Upper lobe of left lung (tissue), 6 donors: ENCODE measurements at regions not wholly inside any gene's neighbourhood (a gene's known extent, or its start where the extent isn't known, plus 50 kb on each side); places are given as distances from the start of the nearest gene placed in this dataset.
A peak's percentile ranks its signal among the peaks of the same experiment; 100 is the strongest.

ENCODE experiments used
- ATAC-seq, 2 donors: fragments of 200-7000 bp; cut with Tn5 transposase; one replicate each; pipeline ENCODE4 v1.9.1; 2022; ENCODE audit warnings: mild to moderate bottlenecking in 2 of 2, moderate library complexity in 2 of 2; ENCODE audit not compliant: low FRiP score in 2 of 2
- DNase-seq, 2 donors: peaks; one replicate each; pipeline ENCODE4 v3.0.0-alpha.2; 2019 to 2020
- H3K27ac ChIP-seq, 4 donors: fragments of 200-600 bp; sonication (generic); one replicate each; pipeline ENCODE4 v1.5.1; 2016 to 2019
- H3K27me3 ChIP-seq, 4 donors: fragments of 200-600 bp; sonication (generic); one replicate each; pipeline ENCODE4 v1.5.1; 2017 to 2019
- H3K36me3 ChIP-seq, 4 donors: fragments of 200-600 bp; sonication (generic); one replicate each; pipeline ENCODE4 v1.5.1; 2016 to 2019
- H3K4me1 ChIP-seq, 4 donors: fragments of 200-600 bp; sonication (generic); one replicate each; pipeline ENCODE4 v1.5.1; 2018 to 2019
- H3K4me3 ChIP-seq, 4 donors: fragments of 200-600 bp; sonication (generic); one replicate each; pipeline ENCODE4 v1.5.1; 2017 to 2019; ENCODE audit warnings: mild to moderate bottlenecking in 2 of 4, moderate library complexity in 1 of 4
- H3K9me3 ChIP-seq, 4 donors: fragments of 200-600 bp; sonication (generic); one replicate each; pipeline ENCODE4 v1.5.1; 2018 to 2019
- CTCF ChIP-seq, 6 experiments: fragments of 450-650 bp in 4 of 6; fragments of 200-600 bp in 2 of 6; sonication (generic) in 2 of 6; IDR thresholded peaks; one replicate each; pipeline ENCODE4 v1.5.1; 2016 to 2019; ENCODE audit warnings: antibody characterized with exemption in 6 of 6
- EP300 ChIP-seq, 4 donors: sonication (generic); formaldehyde crosslinking; IDR thresholded peaks; one replicate each; pipeline ENCODE4 v1.5.1; 2017; ENCODE audit warnings: antibody characterized with exemption in 4 of 4, control low read depth in 2 of 4
- POLR2A ChIP-seq, 4 donors: fragments of 450-650 bp; IDR thresholded peaks; one replicate each; pipeline ENCODE4 v1.5.1; 2016 to 2017; ENCODE audit warnings: antibody characterized with exemption in 4 of 4, mild to moderate bottlenecking in 2 of 4
- POLR2AphosphoS5 ChIP-seq, 2 donors: sonication (generic); formaldehyde crosslinking; IDR thresholded peaks; one replicate each; pipeline ENCODE4 v1.5.1; 2017; ENCODE audit warnings: antibody characterized with exemption in 2 of 2
- WGBS, 2 donors: methylation state at CpG; one replicate each; pipeline ENCODE4 v1.1.5; 2017 to 2018; 5-methylcytosine and 5-hydroxymethylcytosine counted together
- donor health status: DM: no; HTN: no; CAD: no; lungs with moderate emphysema.
- donor health status: DM: no; HTN: yes; CAD: no; lungs with severe emphysema.

DNA sequence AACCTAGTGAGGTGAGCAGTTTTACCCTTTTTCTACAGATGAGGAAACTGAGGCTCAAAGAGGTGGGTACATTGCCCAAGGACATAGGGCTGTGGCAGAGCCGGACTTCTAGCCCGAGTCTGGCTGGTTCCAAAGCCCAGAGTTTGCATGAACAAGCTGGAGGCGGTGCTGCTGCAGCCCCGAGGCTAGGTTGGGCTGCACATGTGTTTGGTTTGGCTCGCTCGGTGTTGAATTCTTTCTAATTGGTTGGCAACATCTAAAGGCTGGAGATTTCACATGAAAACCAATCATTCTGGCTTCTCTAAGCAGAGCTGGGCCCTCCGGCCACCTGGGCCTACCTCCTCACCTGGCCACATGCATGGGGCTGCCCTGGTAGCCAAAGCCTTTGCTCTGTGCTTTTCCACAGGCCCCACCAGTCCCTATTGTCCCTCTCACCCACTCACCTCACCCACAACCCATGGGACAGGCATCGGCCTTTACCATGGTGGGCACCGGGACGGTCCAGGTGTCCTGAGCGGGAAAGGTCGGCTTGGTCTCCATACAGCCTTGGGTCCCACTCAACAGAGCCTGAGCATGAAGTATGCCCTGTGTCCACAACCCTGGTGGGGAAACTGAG is 262.3 kb downstream of the NSG2 start:
- DNase-seq = peak in 1 of 2 donors; percentile 46
- no peak overlapping the region for H3K4me3 ChIP-seq
- TF ChIP-seq CTCF (IDR thresholded peaks at IDR 0.05) = no peak
- no peak for TF ChIP-seq EP300 (IDR thresholded peaks at IDR 0.05)
- TF ChIP-seq POLR2AphosphoS5 (IDR thresholded peaks at IDR 0.05) = no peak
- no peak for TF ChIP-seq POLR2A (IDR thresholded peaks at IDR 0.05)
- H3K9me3 ChIP-seq = no peaks in the 10 kb centered on the region
- ATAC-seq = no peak
- no peaks in the 10 kb centered on the region for H3K36me3 ChIP-seq
- H3K27me3 ChIP-seq = peaks cover 0 to 9% (median 4%) of the 10 kb centered on the region in 4 donors
- H3K4me1 ChIP-seq = peaks cover 6 to 11% (median 8%) of the 10 kb centered on the region in 4 donors
- no peak overlapping the region for H3K27ac ChIP-seq
- WGBS, 2 donors = 93% methylated on average over 10 to 12 of the region's 12 CpGs

- WGBS, 2 donors = 82 to 86% methylated on average over 7 to 14 of the region's 14 CpGs
- Histone ChIP-seq H3K36me3 (no peaks in the 10 kb centered on the region), H3K9me3 (no peaks in the 10 kb centered on the region), H3K27me3 (peaks cover 0 to 9% (median 4%) of the 10 kb centered on the region in 4 donors), H3K4me3 (no peak overlapping the region), H3K4me1 (peaks cover 6 to 11% (median 8%) of the 10 kb centered on the region in 4 donors), H3K27ac (no peak overlapping the region)
- ATAC-seq (no peak), DNase-seq (no peak)
- TF ChIP-seq POLR2A (IDR thresholded peaks at IDR 0.05) (no peak), POLR2AphosphoS5 (IDR thresholded peaks at IDR 0.05) (no peak), EP300 (IDR thresholded peaks at IDR 0.05) (no peak), CTCF (IDR thresholded peaks at IDR 0.05) (no peak)
Observed at GRCh38 chr5:174309131-174309795, 263.8 kb downstream of the NSG2 start.

DNA sequence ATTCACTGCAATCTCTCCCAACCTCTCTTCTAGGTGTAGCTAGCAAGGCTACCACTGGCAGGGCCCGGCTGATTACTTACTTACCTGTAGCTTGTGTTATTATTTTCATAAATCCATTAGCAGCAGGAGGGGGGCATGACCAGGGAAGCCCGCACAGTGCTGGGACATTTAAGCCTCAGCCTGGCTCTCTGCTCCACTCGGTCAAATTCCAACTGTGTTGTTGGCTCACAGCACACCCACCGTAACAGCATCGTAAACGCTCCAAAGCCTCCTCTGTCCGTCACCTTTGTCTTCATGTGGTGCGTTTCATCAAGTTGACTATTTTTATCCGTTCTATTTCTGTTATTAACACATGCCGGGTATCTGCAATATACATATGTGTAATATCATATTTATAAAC is 264.7 kb downstream of the NSG2 start:
- no peak for DNase-seq
- 81 to 89% methylated on average over 10 of the region's 10 CpGs for WGBS, 2 donors
- peaks cover 0 to 9% (median 4%) of the 10 kb centered on the region in 4 donors for H3K27me3 ChIP-seq

GRCh38 chr5:174310706-174311105 is 265.2 kb downstream of the NSG2 start:
- Histone ChIP-seq H3K36me3 (no peaks in the 10 kb centered on the region), H3K27me3 (peaks cover 0 to 9% (median 4%) of the 10 kb centered on the region in 4 donors), H3K4me1 (peaks cover 6 to 11% (median 8%) of the 10 kb centered on the region in 4 donors), H3K9me3 (no peaks in the 10 kb centered on the region), H3K4me3 (no peak overlapping the region), H3K27ac (no peak overlapping the region)
- ATAC-seq = no peak
- no peak for TF ChIP-seq POLR2AphosphoS5 (IDR thresholded peaks at IDR 0.05)
- no peak for TF ChIP-seq EP300 (IDR thresholded peaks at IDR 0.05)
- no peak for TF ChIP-seq POLR2A (IDR thresholded peaks at IDR 0.05)
- no peak for TF ChIP-seq CTCF (IDR thresholded peaks at IDR 0.05)
- WGBS, 2 donors = 64 to 68% methylated on average over 4 of the region's 4 CpGs
- no peak for DNase-seq

More for the DNA sequence above, 264.7 kb downstream of the NSG2 start:
- Histone ChIP-seq H3K27ac (no peak overlapping the region), H3K9me3 (no peaks in the 10 kb centered on the region), H3K4me3 (no peak overlapping the region), H3K4me1 (peaks cover 6 to 11% (median 8%) of the 10 kb centered on the region in 4 donors), H3K36me3 (no peaks in the 10 kb centered on the region)
- ATAC-seq = no peak
- TF ChIP-seq POLR2A (IDR thresholded peaks at IDR 0.05) (no peak), POLR2AphosphoS5 (IDR thresholded peaks at IDR 0.05) (no peak), CTCF (IDR thresholded peaks at IDR 0.05) (no peak), EP300 (IDR thresholded peaks at IDR 0.05) (no peak)
